H4 (cell line): ENCODE measurements at regions not wholly inside any gene's neighbourhood (a gene's known extent, or its start where the extent isn't known, plus 50 kb on each side); places are given as distances from the start of the nearest gene placed in this dataset.
"Not testable (repeated sequence)": the region's sequence is repeated elsewhere in the genome, so short reads cannot be mapped to it uniquely, and the experiment has no call there.

Experiments
- DNase-seq: peaks from one replicate; pipeline ENCODE4 v3.0.0-alpha.2; 2015; ENCODE audit warnings: low spot score

- peak; percentile 0 for DNase-seq
Observed at GRCh38 chr14:19169561-19170362, 202.5 kb downstream of the POTEM start.

- not testable (repeated sequence) for DNase-seq
Observed at GRCh38 chr14:19172745-19173144, 205.5 kb downstream of the POTEM start.

GRCh38 chr14:19173188-19173587 is 206.0 kb downstream of the POTEM start:
- DNase-seq, result not testable (repeated sequence)

GRCh38 chr14:19177435-19177834 is 210.2 kb downstream of the POTEM start:
- not testable (repeated sequence) for DNase-seq

GRCh38 chr14:19180297-19180696 is 213.1 kb downstream of the POTEM start:
- DNase-seq, result not testable (repeated sequence)

GRCh38 chr14:19180881-19181280 is 213.6 kb downstream of the POTEM start:
- DNase-seq, result not testable (repeated sequence)

- peak; percentile 1 for DNase-seq
Observed at GRCh38 chr14:19195146-19195545, 227.9 kb downstream of the POTEM start.

- DNase-seq, result peak; percentile 1
Observed at GRCh38 chr14:19197488-19198234, 230.4 kb downstream of the POTEM start.

GRCh38 chr14:19198341-19198740 is 231.1 kb downstream of the POTEM start:
- not testable (repeated sequence) for DNase-seq

GRCh38 chr14:19201394-19202052 is 232.6 kb downstream of the POTEG start:
- not testable (repeated sequence) for DNase-seq

- DNase-seq, result not testable (repeated sequence)
Observed at GRCh38 chr14:19202053-19202442, 232.1 kb downstream of the POTEG start.

GRCh38 chr14:19203250-19203972 is 230.7 kb downstream of the POTEG start:
- DNase-seq, result not testable (repeated sequence)

- DNase-seq, result not testable (repeated sequence)
Observed at GRCh38 chr14:19204827-19205226, 229.3 kb downstream of the POTEG start.

- DNase-seq, result not testable (repeated sequence)
Observed at GRCh38 chr14:19216480-19216879, 217.7 kb downstream of the POTEG start.

- not testable (repeated sequence) for DNase-seq
Observed at GRCh38 chr14:19219423-19219822, 214.7 kb downstream of the POTEG start.

- not testable (repeated sequence) for DNase-seq
Observed at GRCh38 chr14:19231421-19231820, 202.7 kb downstream of the POTEG start.

- DNase-seq, result not testable (repeated sequence)
Observed at GRCh38 chr14:19234059-19234458, 200.1 kb downstream of the POTEG start.

GRCh38 chr14:19237656-19238055 is 196.5 kb downstream of the POTEG start:
- not testable (repeated sequence) for DNase-seq

- not testable (repeated sequence) for DNase-seq
Observed at GRCh38 chr14:19238584-19238983, 195.6 kb downstream of the POTEG start.

- not testable (repeated sequence) for DNase-seq
Observed at GRCh38 chr14:19239981-19240380, 194.2 kb downstream of the POTEG start.

- DNase-seq, result not testable (repeated sequence)
Observed at GRCh38 chr14:19240387-19240786, 193.8 kb downstream of the POTEG start.
